SH-SY5Y (cell line): ENCODE measurements at regions not wholly inside any gene's neighbourhood (a gene's known extent, or its start where the extent isn't known, plus 50 kb on each side); places are given as distances from the start of the nearest gene placed in this dataset.

Experiments
- GATA2 ChIP-seq: IDR thresholded peaks from 2 replicates; pipeline ENCODE4 v1.6.1; 2011; ENCODE audit warnings: mild to moderate bottlenecking, low read depth, low read length
- GATA3 ChIP-seq: IDR thresholded peaks from 2 replicates; pipeline ENCODE4 v1.6.1; 2011; ENCODE audit warnings: low read depth, mild to moderate bottlenecking, low read length, moderate library complexity

DNA sequence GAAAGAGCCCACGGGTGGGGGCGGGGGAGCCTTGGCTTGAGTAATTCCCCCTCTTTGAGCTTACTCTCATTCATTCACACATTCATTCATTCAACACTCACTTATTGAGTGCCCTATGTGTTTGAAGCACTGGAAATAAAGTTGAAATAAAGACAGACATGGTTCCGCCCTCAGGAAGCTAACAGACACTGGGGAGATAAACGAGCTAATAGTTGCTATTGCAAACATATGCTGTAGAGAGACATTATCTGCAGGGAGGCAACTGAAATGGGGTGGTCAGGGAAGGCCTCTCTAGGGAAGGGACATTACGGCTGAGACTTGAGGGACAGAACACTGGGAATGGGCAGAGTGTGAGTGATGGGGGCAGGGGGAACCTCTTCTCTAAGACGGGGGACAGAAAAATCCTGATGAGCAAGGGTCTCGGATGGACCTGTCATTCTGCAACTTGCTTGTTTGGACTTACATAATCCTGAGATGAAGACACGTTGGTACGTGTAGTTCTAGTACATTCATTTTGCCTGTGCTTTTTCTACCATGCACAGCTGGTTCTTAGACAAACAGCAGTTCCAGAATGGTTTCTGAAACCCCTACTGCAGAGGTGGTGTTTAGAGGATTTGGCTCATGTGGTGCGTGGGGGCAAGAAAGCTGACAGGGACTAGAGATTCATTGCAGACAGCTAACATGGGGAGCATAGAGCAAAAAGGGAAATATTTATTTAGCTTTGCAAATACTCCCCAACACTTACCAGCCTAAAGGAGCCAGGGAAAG lies 71.1 kb upstream of the BLCAP start:
- TF ChIP-seq GATA2, result peak; percentile 33; the same call in 1 of the 2 replicates
- no peak for TF ChIP-seq GATA3
